GM23248 (cell line): ENCODE measurements at regions not wholly inside any gene's neighbourhood (a gene's known extent, or its start where the extent isn't known, plus 50 kb on each side); places are given as distances from the start of the nearest gene placed in this dataset.

ENCODE experiments used
- EZH2 ChIP-seq: fragments of 200-600 bp; sonication (generic); IDR thresholded peaks from 2 replicates; pipeline ENCODE4 v1.6.1; 2018; ENCODE audit warnings: antibody characterized with exemption, mild to moderate bottlenecking; ENCODE audit not compliant: insufficient read depth, poor library complexity, severe bottlenecking
- EZH2phosphoT487 ChIP-seq: fragments of 200-600 bp; sonication (generic); IDR thresholded peaks from 2 replicates; pipeline ENCODE4 v1.6.1; 2018; ENCODE audit warnings: antibody characterized with exemption, moderate library complexity, mild to moderate bottlenecking, low read depth; ENCODE audit not compliant: insufficient read depth

DNA sequence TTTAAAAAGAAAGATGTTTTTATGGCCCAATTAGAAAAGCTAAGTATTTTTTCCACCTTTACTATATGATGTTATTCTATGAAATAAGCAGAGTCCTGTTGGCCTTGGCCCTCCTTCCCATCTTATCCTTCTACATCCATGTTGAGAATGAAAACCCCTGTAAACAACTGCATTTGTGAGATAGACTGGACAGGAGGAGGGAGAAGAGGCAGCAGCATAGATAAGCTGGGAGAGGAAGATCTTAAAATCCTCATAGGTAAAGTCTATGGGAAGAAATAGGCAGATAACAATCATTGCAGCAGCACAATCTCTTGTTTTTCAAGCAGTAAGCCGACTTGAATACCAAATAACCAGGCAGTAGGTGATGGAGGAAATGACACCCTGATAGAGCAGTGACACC is 207.6 kb upstream of the PARD3B start:
- TF ChIP-seq EZH2 (no peak), EZH2phosphoT487 (no peak)
